HG03097 (cell line): ENCODE measurements at regions not wholly inside any gene's neighbourhood (a gene's known extent, or its start where the extent isn't known, plus 50 kb on each side); places are given as distances from the start of the nearest gene placed in this dataset.
"Not testable (repeated sequence)": the region's sequence is repeated elsewhere in the genome, so short reads cannot be mapped to it uniquely, and the experiment has no call there.

Source experiments
- ATAC-seq: cut with Tn5 transposase; IDR thresholded peaks from one replicate; pipeline ENCODE4 v1.9.1; 2021; ENCODE audit not compliant: unreplicated experiment, low FRiP score

- ATAC-seq = not testable (repeated sequence)
These were observed 845.6 kb upstream of the ANO3 start for GRCh38 chr11:25486338-25486737.

GRCh38 chr11:25488176-25488575, 843.8 kb upstream of the ANO3 start:
- ATAC-seq = not testable (repeated sequence)

GRCh38 chr11:25501426-25501825, 830.5 kb upstream of the ANO3 start:
- ATAC-seq = not testable (repeated sequence)

- no peak for ATAC-seq
These were observed 816.4 kb upstream of the ANO3 start for GRCh38 chr11:25515576-25515975.

- ATAC-seq = no peak
These were observed 811.5 kb upstream of the ANO3 start for GRCh38 chr11:25520459-25520858.

GRCh38 chr11:25527841-25528240, 804.1 kb upstream of the ANO3 start:
- ATAC-seq = no peak

- ATAC-seq = no peak
These were observed 802.4 kb upstream of the ANO3 start for GRCh38 chr11:25529572-25529971.

- ATAC-seq = no peak
These were observed 796.3 kb upstream of the ANO3 start for GRCh38 chr11:25535467-25536272.

GRCh38 chr11:25536289-25536688, 795.6 kb upstream of the ANO3 start:
- ATAC-seq = no peak

- no peak for ATAC-seq
These were observed 794.5 kb upstream of the ANO3 start for GRCh38 chr11:25537393-25537792.

GRCh38 chr11:25547292-25547691, 784.6 kb upstream of the ANO3 start:
- ATAC-seq = no peak

- no peak for ATAC-seq
These were observed 769.5 kb upstream of the ANO3 start for GRCh38 chr11:25562417-25562816.

GRCh38 chr11:25565846-25566245, 766.1 kb upstream of the ANO3 start:
- no peak for ATAC-seq

- no peak for ATAC-seq
These were observed 765.4 kb upstream of the ANO3 start for GRCh38 chr11:25566298-25567200.

- ATAC-seq = no peak
These were observed 755.6 kb upstream of the ANO3 start for GRCh38 chr11:25576320-25576719.

GRCh38 chr11:25579554-25579953, 752.4 kb upstream of the ANO3 start:
- ATAC-seq = not testable (repeated sequence)

- no peak for ATAC-seq
These were observed 748.3 kb upstream of the ANO3 start for GRCh38 chr11:25583596-25583995.

- no peak for ATAC-seq
These were observed 744.4 kb upstream of the ANO3 start for GRCh38 chr11:25587496-25587895.

GRCh38 chr11:25593221-25593620, 738.7 kb upstream of the ANO3 start:
- no peak for ATAC-seq

- no peak for ATAC-seq
These were observed 735.2 kb upstream of the ANO3 start for GRCh38 chr11:25596701-25597100.

- ATAC-seq = no peak
These were observed 734.2 kb upstream of the ANO3 start for GRCh38 chr11:25597696-25598095.

GRCh38 chr11:25602149-25602548, 729.8 kb upstream of the ANO3 start:
- no peak for ATAC-seq
